ENCODE measurements at regions not wholly inside any gene's neighbourhood (a gene's known extent, or its start where the extent isn't known, plus 50 kb on each side); places are given as distances from the start of the nearest gene placed in this dataset.

DNA sequence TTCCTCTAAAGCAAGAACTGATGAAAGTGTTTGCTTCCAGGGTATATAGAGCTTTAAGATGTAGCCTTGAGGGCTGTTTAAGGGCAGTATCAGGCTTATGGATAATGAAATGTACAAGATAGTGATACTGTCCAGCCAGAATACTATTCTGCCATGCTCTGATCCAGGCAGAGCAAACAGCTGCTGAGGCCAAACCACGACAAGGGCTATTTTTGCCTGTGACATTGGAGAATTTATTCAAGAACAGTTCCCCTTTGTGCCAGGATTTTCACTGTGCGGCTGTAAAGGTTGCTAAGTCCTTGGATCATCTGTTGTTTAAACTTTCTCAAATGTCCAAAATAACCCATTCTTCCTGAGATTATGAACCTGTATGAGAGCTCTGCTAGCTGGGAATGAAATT lies 70.4 kb downstream of the OTP start:
- Histone ChIP-seq H3K9me3 (replicated peaks; ENCODE audit: control insufficient read depth, insufficient read depth, low read length) (no peaks in the 10 kb centered on the region), H3K27me3 (ENCODE audit: control insufficient read depth in 2 of 2, insufficient read depth in 2 of 2, low read length in 2 of 2) (peaks cover 12 to 38% of the 10 kb centered on the region in 2 experiments), H3K4me1 (ENCODE audit: control insufficient read depth, extremely low read depth, insufficient read depth, low read length) (no peaks in the 10 kb centered on the region), H3K27ac (ENCODE audit: insufficient read depth, low read depth, low read length) (no peak overlapping the region), H3K4me3 (replicated peaks in 1 of 3; ENCODE audit: insufficient read depth in 1 of 3, low read depth in 1 of 3, low read length in 3 of 3) (no peak overlapping the region), H3K9me1 (replicated peaks; ENCODE audit: control insufficient read depth, extremely low read depth, insufficient read depth, low read length) (no peaks in the 10 kb centered on the region), H3K4me2 (ENCODE audit: insufficient read depth, low read length) (no peak overlapping the region), H3K79me2 (ENCODE audit: control insufficient read depth, insufficient read depth, low read length) (no peaks in the 10 kb centered on the region), H3K9ac (replicated peaks; ENCODE audit: extremely low read depth, insufficient read depth, low read length) (no peak overlapping the region), H3K36me3 (ENCODE audit: control insufficient read depth in 2 of 2, extremely low read depth in 1 of 2, insufficient read depth in 2 of 2, low read length in 2 of 2) (no peaks in the 10 kb centered on the region), H4K20me1 (replicated peaks; ENCODE audit: control insufficient read depth, extremely low read depth, insufficient read depth, low read length) (no peaks in the 10 kb centered on the region), H2AFZ (ENCODE audit: low read depth, low read length) (no peak overlapping the region)
- ChIA-PET CTCF (no interaction called here), POLR2A (no interaction called here)
- BruUV-seq (replicated peaks): no TSS peak
- no peak for TF ChIP-seq EZH2 (IDR thresholded peaks at IDR 0.05; ENCODE audit: borderline replicate concordance, low read depth, low read length, severe bottlenecking)
- no peak for TF ChIP-seq MYC (IDR thresholded peaks at IDR 0.05; ENCODE audit: low read depth, low read length)
- TF ChIP-seq, protein P1, sequence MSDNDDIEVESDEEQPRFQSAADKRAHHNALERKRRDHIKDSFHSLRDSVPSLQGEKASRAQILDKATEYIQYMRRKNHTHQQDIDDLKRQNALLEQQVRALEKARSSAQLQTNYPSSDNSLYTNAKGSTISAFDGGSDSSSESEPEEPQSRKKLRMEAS (IDR thresholded peaks at IDR 0.05; ENCODE audit: insufficient read depth, insufficient read length): no peak
- no peak for TF ChIP-seq POLR2AphosphoS5 (IDR thresholded peaks at IDR 0.05; ENCODE audit: insufficient read depth, low read depth, low read length)
- no peak for TF ChIP-seq GATA2 (IDR thresholded peaks at IDR 0.05; ENCODE audit: insufficient read depth, insufficient read length, low read depth, low read length)
- TF ChIP-seq, protein P2, sequence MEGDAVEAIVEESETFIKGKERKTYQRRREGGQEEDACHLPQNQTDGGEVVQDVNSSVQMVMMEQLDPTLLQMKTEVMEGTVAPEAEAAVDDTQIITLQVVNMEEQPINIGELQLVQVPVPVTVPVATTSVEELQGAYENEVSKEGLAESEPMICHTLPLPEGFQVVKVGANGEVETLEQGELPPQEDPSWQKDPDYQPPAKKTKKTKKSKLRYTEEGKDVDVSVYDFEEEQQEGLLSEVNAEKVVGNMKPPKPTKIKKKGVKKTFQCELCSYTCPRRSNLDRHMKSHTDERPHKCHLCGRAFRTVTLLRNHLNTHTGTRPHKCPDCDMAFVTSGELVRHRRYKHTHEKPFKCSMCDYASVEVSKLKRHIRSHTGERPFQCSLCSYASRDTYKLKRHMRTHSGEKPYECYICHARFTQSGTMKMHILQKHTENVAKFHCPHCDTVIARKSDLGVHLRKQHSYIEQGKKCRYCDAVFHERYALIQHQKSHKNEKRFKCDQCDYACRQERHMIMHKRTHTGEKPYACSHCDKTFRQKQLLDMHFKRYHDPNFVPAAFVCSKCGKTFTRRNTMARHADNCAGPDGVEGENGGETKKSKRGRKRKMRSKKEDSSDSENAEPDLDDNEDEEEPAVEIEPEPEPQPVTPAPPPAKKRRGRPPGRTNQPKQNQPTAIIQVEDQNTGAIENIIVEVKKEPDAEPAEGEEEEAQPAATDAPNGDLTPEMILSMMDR (IDR thresholded peaks at IDR 0.05; ENCODE audit: extremely low read depth in 1 of 2, insufficient read depth in 1 of 2, low read depth in 1 of 2, low read length in 2 of 2): no peak
- intact Hi-C loops (cut with micrococcal nuclease): no loop called here
- DNase-seq (ENCODE audit: low read depth, low spot score): no peak
- no peak for FAIRE-seq
- dilution Hi-C loops (cut with MboI; ENCODE audit: extremely low pct_ligation_motif_present, low sequenced_read_pairs): no loop called here

DNA sequence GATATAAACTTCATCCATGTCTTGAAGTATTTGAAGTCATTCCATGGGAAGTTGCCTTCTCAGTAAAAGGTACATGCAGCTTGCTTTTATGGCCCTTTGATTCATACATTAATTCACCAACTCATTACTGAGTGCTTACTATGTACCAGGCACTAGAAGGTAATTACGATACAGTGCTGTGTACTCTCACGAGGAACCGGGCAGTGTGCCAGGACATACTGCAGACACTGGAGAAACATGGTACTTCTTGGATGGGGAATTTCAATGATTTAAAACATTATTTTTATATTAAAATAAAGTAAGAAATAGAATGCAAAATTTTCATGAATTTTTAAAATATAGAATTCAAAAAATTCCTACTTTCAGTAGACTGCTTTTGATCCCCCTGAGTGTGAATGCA lies 71.4 kb upstream of the WDR41 start:
- H3K4me3 ChIP-seq (replicated peaks in 1 of 3; ENCODE audit: insufficient read depth in 1 of 3, low read depth in 1 of 3, low read length in 3 of 3): no peak overlapping the region
- intact Hi-C loops (cut with micrococcal nuclease): no loop called here

More for the DNA sequence above, 71.4 kb upstream of the WDR41 start:
- FAIRE-seq: no peak
- ChIA-PET CTCF (no interaction called here), POLR2A (no interaction called here)
- Histone ChIP-seq H3K4me1 (ENCODE audit: control insufficient read depth, extremely low read depth, insufficient read depth, low read length) (no peaks in the 10 kb centered on the region), H4K20me1 (replicated peaks; ENCODE audit: control insufficient read depth, extremely low read depth, insufficient read depth, low read length) (no peaks in the 10 kb centered on the region), H3K9me1 (replicated peaks; ENCODE audit: control insufficient read depth, extremely low read depth, insufficient read depth, low read length) (no peaks in the 10 kb centered on the region), H3K27me3 (ENCODE audit: control insufficient read depth in 2 of 2, insufficient read depth in 2 of 2, low read length in 2 of 2) (peaks cover 9 to 31% of the 10 kb centered on the region in 2 experiments), H3K79me2 (ENCODE audit: control insufficient read depth, insufficient read depth, low read length) (no peaks in the 10 kb centered on the region), H2AFZ (ENCODE audit: low read depth, low read length) (no peak overlapping the region), H3K9me3 (replicated peaks; ENCODE audit: control insufficient read depth, insufficient read depth, low read length) (no peaks in the 10 kb centered on the region), H3K9ac (replicated peaks; ENCODE audit: extremely low read depth, insufficient read depth, low read length) (no peak overlapping the region), H3K4me2 (ENCODE audit: insufficient read depth, low read length) (no peak overlapping the region), H3K36me3 (ENCODE audit: control insufficient read depth in 2 of 2, extremely low read depth in 1 of 2, insufficient read depth in 2 of 2, low read length in 2 of 2) (no peaks in the 10 kb centered on the region), H3K27ac (ENCODE audit: insufficient read depth, low read depth, low read length) (no peak overlapping the region)
- TF ChIP-seq MYC (IDR thresholded peaks at IDR 0.05; ENCODE audit: low read depth, low read length) (no peak), POLR2AphosphoS5 (IDR thresholded peaks at IDR 0.05; ENCODE audit: insufficient read depth, low read depth, low read length) (no peak), FOS (IDR thresholded peaks at IDR 0.05; ENCODE audit: borderline replicate concordance, insufficient read depth, low read length) (no peak), GATA2 (IDR thresholded peaks at IDR 0.05; ENCODE audit: insufficient read depth, insufficient read length, low read depth, low read length) (no peak), POLR2A (IDR thresholded peaks at IDR 0.05; ENCODE audit: low read depth, low read length) (no peak), JUN (IDR thresholded peaks at IDR 0.05; ENCODE audit: borderline replicate concordance, insufficient read depth, insufficient read length, low read depth) (no peak), EZH2 (IDR thresholded peaks at IDR 0.05; ENCODE audit: borderline replicate concordance, low read depth, low read length, severe bottlenecking) (no peak)
- TF ChIP-seq, protein P1 (IDR thresholded peaks at IDR 0.05; ENCODE audit: insufficient read depth, insufficient read length): no peak
- TF ChIP-seq, protein P2 (IDR thresholded peaks at IDR 0.05; ENCODE audit: extremely low read depth in 1 of 2, insufficient read depth in 1 of 2, low read depth in 1 of 2, low read length in 2 of 2): no peak
- DNase-seq (ENCODE audit: low read depth, low spot score): no peak
- dilution Hi-C loops (cut with MboI; ENCODE audit: extremely low pct_ligation_motif_present, low sequenced_read_pairs): no loop called here
- no TSS peak for BruUV-seq (replicated peaks)
